T-cell (primary cell): ENCODE measurements at regions not wholly inside any gene's neighbourhood (a gene's known extent, or its start where the extent isn't known, plus 50 kb on each side); places are given as distances from the start of the nearest gene placed in this dataset.

Experiments
- ATAC-seq, 4 experiments: fragments of 200-7000 bp in 3 of 4; fragments of 150-1000 bp in 1 of 4; cut with Tn5 transposase; replicated peaks in 1 of 4; 1 replicate in 3 of 4; 2 replicates in 1 of 4; pipeline ENCODE4 v1.10.0; 2021; ENCODE audit warnings: moderate library complexity in 3 of 4, mild to moderate bottlenecking in 2 of 4, moderate number of reproducible peaks in 1 of 4
- CTCF ChIA-PET, 2 donors: fragments of 300-600 bp; sonication (Branson Sonifier 250); formaldehyde crosslinking; loops; one replicate each; lab custom pipeline; 2022; ENCODE audit warnings: antibody characterized with exemption in 2 of 2; lab: Charles Lee
- POLR2A ChIA-PET, 2 donors: fragments of 300-600 bp; sonication (Branson Sonifier 250); formaldehyde crosslinking; loops; one replicate each; lab custom pipeline; 2022; ENCODE audit warnings: antibody characterized with exemption in 2 of 2; lab: Charles Lee
- DNase-seq, 35 experiments: peaks; one replicate each; pipeline versions ENCODE4 v3.0.0 to v3.0.0-alpha.2; 2013 to 2023
- H3K27ac ChIP-seq: one replicate; pipeline ENCODE4 v1.5.1; 2013; ENCODE audit warnings: low read length
- H3K27me3 ChIP-seq, 2 experiments: replicated peaks in 1 of 2; 1 replicate in 1 of 2; 2 replicates in 1 of 2; pipeline versions ENCODE4 v1.6.1 to v1.7.0; 2013; ENCODE audit warnings: low read length in 1 of 2, mixed read lengths in 1 of 2; ENCODE audit not compliant: control insufficient read depth in 2 of 2, insufficient read depth in 2 of 2; ENCODE audit errors: extremely low read depth in 1 of 2
- H3K36me3 ChIP-seq, 2 donors: 1 replicate in 1 of 2; 2 replicates in 1 of 2; pipeline versions ENCODE4 v1.6.1 to v1.7.0; 2013; ENCODE audit warnings: low read length in 1 of 2; ENCODE audit not compliant: control insufficient read depth in 2 of 2, insufficient read depth in 1 of 2; ENCODE audit errors: extremely low read depth in 1 of 2
- H3K4me1 ChIP-seq, 2 experiments: 1 replicate in 1 of 2; 2 replicates in 1 of 2; pipeline versions ENCODE4 v1.6.1 to v1.7.0; 2013; ENCODE audit warnings: low read length in 2 of 2, mixed read lengths in 1 of 2; ENCODE audit not compliant: insufficient read depth in 2 of 2, control insufficient read depth in 1 of 2; ENCODE audit errors: extremely low read depth in 1 of 2
- H3K4me3 ChIP-seq, 2 donors: 1 replicate in 1 of 2; 2 replicates in 1 of 2; pipeline versions ENCODE4 v1.5.1 to v1.7.0; 2013; ENCODE audit warnings: mild to moderate bottlenecking in 2 of 2, low read length in 1 of 2, moderate library complexity in 1 of 2; ENCODE audit not compliant: control insufficient read depth in 1 of 2; ENCODE audit errors: extremely low read depth in 1 of 2
- H3K9me3 ChIP-seq: 2 replicates; pipeline ENCODE4 v1.7.0; 2013
- H3K27ac Mint-ChIP-seq, 2 donors: one replicate each; pipeline ENCODE4 v1.8.0; 2020 to 2021; ENCODE audit warnings: mild to moderate bottlenecking in 2 of 2, mixed read lengths in 2 of 2
- H3K27me3 Mint-ChIP-seq, 2 donors: one replicate each; pipeline ENCODE4 v1.8.0; 2021 to 2022; ENCODE audit warnings: mixed read lengths in 2 of 2
- H3K36me3 Mint-ChIP-seq: one replicate; pipeline ENCODE4 v1.8.0; 2021; ENCODE audit warnings: mixed read lengths
- H3K4me1 Mint-ChIP-seq, 3 donors: one replicate each; pipeline ENCODE4 v1.8.0; 2020 to 2022; ENCODE audit warnings: mixed read lengths in 3 of 3, mild to moderate bottlenecking in 1 of 3
- H3K4me3 Mint-ChIP-seq, 3 donors: one replicate each; pipeline ENCODE4 v1.8.0; 2020 to 2022; ENCODE audit warnings: mild to moderate bottlenecking in 3 of 3, mixed read lengths in 3 of 3, moderate library complexity in 3 of 3
- H3K9me3 Mint-ChIP-seq, 3 donors: one replicate each; pipeline ENCODE4 v1.8.0; 2020 to 2022; ENCODE audit warnings: mixed read lengths in 3 of 3
- WGBS: methylation state at CpG from one replicate; pipeline ENCODE4 v1.1.5; 2013; ENCODE audit warnings: missing lambda C conversion rate; ENCODE audit not compliant: insufficient coverage; 5-methylcytosine and 5-hydroxymethylcytosine counted together

DNA sequence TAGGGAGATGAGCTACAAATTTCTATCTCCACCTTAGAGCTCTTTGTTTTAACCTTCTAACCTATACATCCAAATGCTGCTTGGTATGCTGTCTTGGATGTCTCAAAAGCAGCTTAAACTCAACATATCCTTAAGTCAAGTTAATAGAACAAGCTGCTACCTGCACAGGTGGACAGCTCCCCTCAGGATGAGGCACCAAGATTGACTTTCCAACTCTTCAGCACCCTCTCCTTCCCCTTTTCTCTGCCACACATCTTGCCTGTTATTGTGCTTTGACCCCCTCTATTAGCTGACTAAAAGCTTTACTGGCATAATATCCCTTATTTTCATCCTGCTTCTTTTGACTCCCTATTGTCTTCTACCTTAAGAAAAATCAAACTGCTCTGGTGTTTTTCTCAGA lies 448.1 kb upstream of the MEX3C start:
- Mint-ChIP-seq H3K9me3 (peaks cover 0 to 4% (median 0%) of the 10 kb centered on the region in 3 donors), H3K4me1 (no peaks in the 10 kb centered on the region), H3K27ac (no peak overlapping the region), H3K4me3 (no peak overlapping the region), H3K36me3 (no peaks in the 10 kb centered on the region), H3K27me3 (peaks cover 0 to 3% of the 10 kb centered on the region in 2 donors)
- H3K27me3 ChIP-seq, result no peaks in the 10 kb centered on the region
- DNase-seq, result no peak
- no peak overlapping the region for H3K4me3 ChIP-seq
- ChIA-PET POLR2A (no interaction called here), CTCF (no interaction called here)
- no peak overlapping the region for H3K27ac ChIP-seq
- H3K36me3 ChIP-seq, result no peaks in the 10 kb centered on the region
- H3K4me1 ChIP-seq, result no peaks in the 10 kb centered on the region
- H3K9me3 ChIP-seq, result no peaks in the 10 kb centered on the region
- no peak for ATAC-seq

- Histone ChIP-seq H3K36me3 (no peaks in the 10 kb centered on the region), H3K27ac (no peak overlapping the region), H3K9me3 (no peaks in the 10 kb centered on the region), H3K4me1 (no peaks in the 10 kb centered on the region), H3K4me3 (no peak overlapping the region), H3K27me3 (peaks cover 0 to 3% of the 10 kb centered on the region in 2 experiments)
- Mint-ChIP-seq H3K4me1 (no peaks in the 10 kb centered on the region), H3K27me3 (peaks cover 3 to 14% of the 10 kb centered on the region in 2 donors), H3K27ac (no peak overlapping the region), H3K4me3 (no peak overlapping the region), H3K36me3 (no peaks in the 10 kb centered on the region), H3K9me3 (peaks cover 0 to 4% (median 0%) of the 10 kb centered on the region in 3 donors)
- CTCF ChIA-PET, result no interaction called here
- ATAC-seq (no peak), DNase-seq (no peak)
- POLR2A ChIA-PET, result no interaction called here
- 80% methylated on average over 1 of the region's 1 CpG for WGBS
Observed at GRCh38 chr18:51647346-51647745, 449.9 kb upstream of the MEX3C start.

DNA sequence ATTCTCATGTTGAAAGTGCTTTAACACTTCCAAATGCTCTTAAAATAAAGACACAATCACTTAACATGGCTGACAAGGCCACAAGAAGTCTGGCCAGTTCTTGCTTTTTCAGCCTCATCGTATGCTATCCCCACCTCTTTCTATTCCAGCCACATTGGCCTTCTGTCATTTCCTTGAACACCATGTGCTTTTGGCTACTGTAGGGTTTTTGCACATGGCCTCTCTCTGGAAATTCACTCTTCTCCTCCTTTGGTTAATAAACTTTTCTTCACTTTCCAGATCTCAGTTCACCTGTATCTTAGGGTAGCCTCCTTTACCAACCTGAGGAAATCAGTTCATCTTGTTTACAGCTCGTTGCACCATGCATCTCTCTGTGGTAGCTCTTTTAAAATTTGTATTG lies 450.5 kb upstream of the MEX3C start:
- Mint-ChIP-seq H3K27ac (no peak overlapping the region), H3K27me3 (peaks cover 3 to 14% of the 10 kb centered on the region in 2 donors), H3K9me3 (peaks cover 0 to 4% (median 0%) of the 10 kb centered on the region in 3 donors), H3K4me1 (no peaks in the 10 kb centered on the region), H3K36me3 (no peaks in the 10 kb centered on the region), H3K4me3 (no peak overlapping the region)
- Histone ChIP-seq H3K4me1 (no peaks in the 10 kb centered on the region), H3K4me3 (no peak overlapping the region), H3K36me3 (no peaks in the 10 kb centered on the region), H3K9me3 (no peaks in the 10 kb centered on the region), H3K27me3 (peaks cover 0 to 3% of the 10 kb centered on the region in 2 experiments), H3K27ac (no peak overlapping the region)
- 67% methylated on average over 1 of the region's 2 CpGs for WGBS
- CTCF ChIA-PET, result no interaction called here
- no peak for ATAC-seq
- POLR2A ChIA-PET, result no interaction called here
- no peak for DNase-seq

DNA sequence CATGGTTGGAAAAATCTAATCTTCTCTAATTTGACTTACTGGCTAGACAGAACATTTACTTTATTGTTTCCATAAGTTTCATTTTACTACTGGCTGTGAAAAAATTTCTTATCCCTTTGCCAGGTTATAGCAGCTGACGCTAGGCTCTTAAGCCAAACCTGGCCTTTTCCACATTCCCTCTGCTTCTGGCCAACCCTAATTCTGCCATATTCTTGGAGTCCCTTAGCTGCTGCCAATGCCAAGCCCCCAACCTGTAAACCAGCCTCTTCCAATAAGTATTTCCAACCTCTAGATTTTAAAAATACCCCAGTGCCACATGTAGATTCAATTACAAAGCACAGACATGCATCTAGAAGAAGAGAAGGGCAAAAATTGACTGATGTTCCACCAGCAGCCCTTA lies 452.3 kb upstream of the MEX3C start:
- 83% methylated on average over 1 of the region's 1 CpG for WGBS
- DNase-seq (no peak), ATAC-seq (no peak)
- CTCF ChIA-PET, result interaction anchor here in 1 of 2 donors (0.9 kb wide), 1 partner anchor 10 kb away, joined by 3 read pairs; no protein-coding TSS in a partner anchor
- Histone ChIP-seq H3K36me3 (no peaks in the 10 kb centered on the region), H3K9me3 (no peaks in the 10 kb centered on the region), H3K4me1 (no peaks in the 10 kb centered on the region), H3K27me3 (peaks cover 0 to 9% of the 10 kb centered on the region in 2 experiments), H3K4me3 (no peak overlapping the region), H3K27ac (no peak overlapping the region)
- Mint-ChIP-seq H3K27ac (no peak overlapping the region), H3K36me3 (no peaks in the 10 kb centered on the region), H3K27me3 (peaks cover 3 to 15% of the 10 kb centered on the region in 2 donors), H3K4me3 (no peak overlapping the region), H3K9me3 (no peaks in the 10 kb centered on the region), H3K4me1 (no peaks in the 10 kb centered on the region)
- POLR2A ChIA-PET, result no interaction called here

DNA sequence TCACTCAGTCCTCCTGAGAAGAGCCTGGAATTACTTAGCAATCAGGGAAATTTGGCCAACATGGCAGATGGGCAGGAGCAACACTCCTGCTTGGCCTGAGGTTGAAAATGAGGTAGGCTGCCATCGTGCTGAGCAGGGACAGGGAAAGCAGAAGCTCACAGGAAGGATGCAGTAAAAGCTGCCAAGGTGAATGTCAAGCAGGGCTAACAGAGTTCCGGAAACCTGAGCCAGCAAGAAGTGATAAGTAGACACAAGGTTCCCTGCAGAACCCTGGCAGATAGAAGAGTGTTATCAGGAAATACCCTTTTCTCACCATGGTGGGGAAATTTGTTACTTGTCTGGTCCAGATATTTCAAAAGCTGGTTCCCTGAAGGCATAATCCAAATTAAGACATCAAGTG lies 454.3 kb upstream of the MEX3C start:
- no CpG with 5 or more reads among the region's 2 CpGs for WGBS
- Histone ChIP-seq H3K4me3 (no peak overlapping the region), H3K27ac (no peak overlapping the region), H3K27me3 (peaks cover 0 to 12% of the 10 kb centered on the region in 2 experiments), H3K36me3 (no peaks in the 10 kb centered on the region), H3K9me3 (no peaks in the 10 kb centered on the region), H3K4me1 (no peaks in the 10 kb centered on the region)
- Mint-ChIP-seq H3K27me3 (peaks cover 8 to 17% of the 10 kb centered on the region in 2 donors), H3K9me3 (no peaks in the 10 kb centered on the region), H3K4me1 (no peaks in the 10 kb centered on the region), H3K4me3 (no peak overlapping the region), H3K27ac (no peak overlapping the region), H3K36me3 (no peaks in the 10 kb centered on the region)
- ChIA-PET CTCF (no interaction called here), POLR2A (no interaction called here)
- no peak for DNase-seq
- ATAC-seq, result no peak

GRCh38 chr18:51653507-51654213 lies 456.2 kb upstream of the MEX3C start:
- no peaks in the 10 kb centered on the region for H3K4me1 ChIP-seq
- ChIA-PET CTCF (no interaction called here), POLR2A (no interaction called here)
- H3K36me3 Mint-ChIP-seq, result no peaks in the 10 kb centered on the region
- H3K27ac Mint-ChIP-seq, result no peak overlapping the region
- H3K9me3 ChIP-seq, result no peaks in the 10 kb centered on the region
- ATAC-seq (no peak), DNase-seq (no peak)
- H3K36me3 ChIP-seq, result no peaks in the 10 kb centered on the region
- H3K27me3 ChIP-seq, result peaks cover 0 to 12% of the 10 kb centered on the region in 2 experiments
- H3K4me3 Mint-ChIP-seq, result no peak overlapping the region
- no peak overlapping the region for H3K4me3 ChIP-seq
- H3K4me1 Mint-ChIP-seq, result no peaks in the 10 kb centered on the region
- H3K27me3 Mint-ChIP-seq, result peaks cover 12 to 17% of the 10 kb centered on the region in 2 donors
- H3K27ac ChIP-seq, result no peak overlapping the region
- WGBS, result 100% methylated on average over 1 of the region's 3 CpGs
- H3K9me3 Mint-ChIP-seq, result no peaks in the 10 kb centered on the region
